ENCODE measurements at regions not wholly inside any gene's neighbourhood (a gene's known extent, or its start where the extent isn't known, plus 50 kb on each side); places are given as distances from the start of the nearest gene placed in this dataset.
A peak's percentile ranks its signal among the peaks of the same experiment; 100 is the strongest.
"Not testable (repeated sequence)": the region's sequence is repeated elsewhere in the genome, so short reads cannot be mapped to it uniquely, and the experiment has no call there.

DNA sequence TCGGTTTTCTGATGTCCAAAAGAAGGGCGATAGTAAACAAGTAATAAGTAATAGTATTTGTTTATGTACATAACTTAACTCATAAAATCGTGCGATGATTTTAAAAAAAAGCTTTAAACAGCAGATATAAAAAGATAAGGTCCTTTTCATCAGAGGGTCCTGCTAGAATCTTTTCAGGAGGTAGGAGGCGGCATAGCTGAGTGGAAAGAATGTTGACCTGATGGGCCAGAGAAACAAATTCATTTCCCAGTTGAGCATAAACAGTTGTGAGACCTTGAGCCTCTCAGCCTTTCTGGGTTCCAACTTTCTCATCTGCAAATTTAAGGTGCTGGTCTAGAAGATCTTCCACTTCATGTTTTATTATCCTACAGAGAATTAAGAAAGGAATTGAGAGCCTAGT is 173.5 kb downstream of the LACC1 start:
- H3K36me3 ChIP-seq (ENCODE audit: control insufficient read depth in 2 of 2, insufficient read depth in 1 of 2, low read length in 2 of 2) = no peaks in the 10 kb centered on the region
- 0 out of 2 replicates have a peak, but pooled peaks cover 3% of the 10 kb centered on the region for H3K4me1 ChIP-seq (ENCODE audit: control insufficient read depth, insufficient read depth, low read length)
- POLR2A ChIA-PET = no interaction called here
- H3K9me3 ChIP-seq (ENCODE audit: control insufficient read depth, insufficient read depth, low read depth, low read length) = no peaks in the 10 kb centered on the region
- no peak overlapping the region for H3K4me3 ChIP-seq (ENCODE audit: low read depth, low read length)
- H3K27ac ChIP-seq (ENCODE audit: extremely low read depth, low read depth, low read length) = no peak overlapping the region
- TF ChIP-seq TCF7L2 (IDR thresholded peaks at IDR 0.05; ENCODE audit: borderline replicate concordance, low read depth, low read length) (no peak), MEIS1 (CRISPR knock-in tag; IDR thresholded peaks at IDR 0.05; ENCODE audit: borderline replicate concordance) (no peak)
- CTCF ChIA-PET = interaction anchor here (0.5 kb wide), 1 partner anchor 355 kb away, joined by 4 read pairs; no protein-coding TSS in a partner anchor

DNA sequence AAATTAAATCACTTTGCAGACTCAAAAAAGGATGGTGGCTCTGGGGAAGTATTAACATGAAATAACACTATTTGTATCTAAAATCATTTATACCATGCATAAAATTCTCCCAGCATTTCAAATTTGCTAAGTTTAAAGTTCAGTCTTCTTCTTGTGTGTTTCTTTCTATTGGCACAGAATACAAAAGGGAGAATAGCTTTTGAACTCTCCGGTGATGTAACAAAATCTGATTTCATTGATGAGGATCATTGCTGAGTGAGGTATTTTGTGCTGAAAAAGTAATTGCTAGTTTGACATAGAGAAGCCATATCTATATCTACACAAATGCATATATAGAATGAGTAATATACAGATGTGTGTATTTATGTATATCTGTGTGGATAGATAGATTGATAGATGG is 174.8 kb downstream of the LACC1 start:
- no peak overlapping the region for H3K4me3 ChIP-seq (ENCODE audit: low read depth, low read length)
- CTCF ChIA-PET = interaction anchor here (0.7 kb wide), 1 partner anchor 190 kb away, joined by 3 read pairs; no protein-coding TSS in a partner anchor
- TF ChIP-seq ZNF341 (tag by site-specific recombination; IDR thresholded peaks at IDR 0.05; ENCODE audit: low read depth) (no peak), ZNF76 (tag by site-specific recombination; IDR thresholded peaks at IDR 0.05; ENCODE audit: borderline replicate concordance, low read depth) (no peak), MZF1 (tag by site-specific recombination; IDR thresholded peaks at IDR 0.05; ENCODE audit: borderline replicate concordance) (no peak), ZNF561 (tag by site-specific recombination; IDR thresholded peaks at IDR 0.05; ENCODE audit: borderline replicate concordance) (no peak)
- TF ChIP-seq, protein P1, sequence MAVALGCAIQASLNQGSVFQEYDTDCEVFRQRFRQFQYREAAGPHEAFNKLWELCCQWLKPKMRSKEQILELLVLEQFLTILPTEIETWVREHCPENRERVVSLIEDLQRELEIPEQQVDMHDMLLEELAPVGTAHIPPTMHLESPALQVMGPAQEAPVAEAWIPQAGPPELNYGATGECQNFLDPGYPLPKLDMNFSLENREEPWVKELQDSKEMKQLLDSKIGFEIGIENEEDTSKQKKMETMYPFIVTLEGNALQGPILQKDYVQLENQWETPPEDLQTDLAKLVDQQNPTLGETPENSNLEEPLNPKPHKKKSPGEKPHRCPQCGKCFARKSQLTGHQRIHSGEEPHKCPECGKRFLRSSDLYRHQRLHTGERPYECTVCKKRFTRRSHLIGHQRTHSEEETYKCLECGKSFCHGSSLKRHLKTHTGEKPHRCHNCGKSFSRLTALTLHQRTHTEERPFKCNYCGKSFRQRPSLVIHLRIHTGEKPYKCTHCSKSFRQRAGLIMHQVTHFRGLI (tag by site-specific recombination; IDR thresholded peaks at IDR 0.05) = no peak
- no peaks in the 10 kb centered on the region for H3K36me3 ChIP-seq (ENCODE audit: control insufficient read depth in 2 of 2, insufficient read depth in 1 of 2, low read length in 2 of 2)
- no peaks in the 10 kb centered on the region for H3K9me3 ChIP-seq (ENCODE audit: control insufficient read depth, insufficient read depth, low read depth, low read length)
- 0 out of 2 replicates have a peak, but pooled peaks cover 3% of the 10 kb centered on the region for H3K4me1 ChIP-seq (ENCODE audit: control insufficient read depth, insufficient read depth, low read length)
- no peak overlapping the region for H3K27ac ChIP-seq (ENCODE audit: extremely low read depth, low read depth, low read length)
- POLR2A ChIA-PET = no interaction called here

DNA sequence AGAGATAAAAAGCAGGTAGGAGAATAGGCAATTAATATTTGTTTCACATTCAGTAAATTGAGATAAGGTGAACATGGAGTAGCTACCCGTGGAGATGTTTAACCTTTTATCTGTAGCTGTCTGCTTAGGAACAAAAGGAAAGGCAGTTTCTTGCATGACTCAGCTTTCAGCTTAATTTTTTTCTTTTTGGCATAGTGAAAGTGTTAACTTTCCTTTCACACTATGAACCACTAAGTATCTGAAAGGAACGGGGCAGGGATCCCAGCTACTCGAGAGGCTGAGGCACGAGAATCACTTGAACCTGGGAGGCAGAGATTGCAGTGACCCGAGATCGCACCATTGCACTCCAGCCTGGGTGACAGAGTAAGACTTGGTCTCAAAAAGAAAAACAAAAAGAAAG is 176.0 kb downstream of the LACC1 start:
- H3K9me3 ChIP-seq (ENCODE audit: control insufficient read depth, insufficient read depth, low read depth, low read length); POLR2A ChIA-PET; H3K4me1 ChIP-seq (ENCODE audit: control insufficient read depth, insufficient read depth, low read length); H3K36me3 ChIP-seq (ENCODE audit: control insufficient read depth in 2 of 2, insufficient read depth in 1 of 2, low read length in 2 of 2); H3K4me3 ChIP-seq (ENCODE audit: low read depth, low read length); H3K27ac ChIP-seq (ENCODE audit: extremely low read depth, low read depth, low read length): not testable (repeated sequence)
- TF ChIP-seq PRDM1 (tag by site-specific recombination; IDR thresholded peaks at IDR 0.05) = peak; percentile 89
- CTCF ChIA-PET = interaction anchor here (0.9 kb wide), 1 partner anchor 11 kb away, joined by 4 read pairs; no protein-coding TSS in a partner anchor

DNA sequence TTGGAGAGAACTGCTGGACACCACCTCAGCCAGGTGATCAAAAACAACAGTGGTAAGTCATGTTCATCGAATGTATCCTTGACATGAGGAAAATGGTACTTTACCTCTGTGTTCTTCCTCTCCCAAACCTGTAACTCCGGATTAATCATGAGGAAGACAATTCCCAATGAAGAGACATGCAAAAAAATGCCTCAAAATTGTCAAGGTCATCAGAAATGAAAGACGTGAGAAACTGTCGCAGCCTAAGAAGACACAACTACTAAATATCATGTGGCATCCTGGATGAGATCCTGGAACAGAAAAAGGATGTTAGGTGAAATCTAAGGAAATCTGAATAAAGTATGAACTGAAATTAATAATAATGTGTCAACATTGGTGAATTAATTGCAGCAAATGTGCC is 178.4 kb downstream of the LACC1 start:
- TF ChIP-seq ZXDB (tag by site-specific recombination; IDR thresholded peaks at IDR 0.05) (no peak), ZNF501 (tag by site-specific recombination; IDR thresholded peaks at IDR 0.05) (no peak), ZNF629 (tag by site-specific recombination; IDR thresholded peaks at IDR 0.05) (no peak), ZNF701 (tag by site-specific recombination; IDR thresholded peaks at IDR 0.05) (no peak), ZNF202 (tag by site-specific recombination; IDR thresholded peaks at IDR 0.05; ENCODE audit: borderline replicate concordance) (no peak), ZNF530 (tag by site-specific recombination; IDR thresholded peaks at IDR 0.05; ENCODE audit: low read depth) (no peak), ZNF112 (tag by site-specific recombination; IDR thresholded peaks at IDR 0.05) (no peak), KLF8 (tag by site-specific recombination; IDR thresholded peaks at IDR 0.05) (no peak), SP2 (tag by site-specific recombination; IDR thresholded peaks at IDR 0.05) (no peak), ZNF791 (tag by site-specific recombination; IDR thresholded peaks at IDR 0.05) (no peak)
- TF ChIP-seq, protein P2, sequence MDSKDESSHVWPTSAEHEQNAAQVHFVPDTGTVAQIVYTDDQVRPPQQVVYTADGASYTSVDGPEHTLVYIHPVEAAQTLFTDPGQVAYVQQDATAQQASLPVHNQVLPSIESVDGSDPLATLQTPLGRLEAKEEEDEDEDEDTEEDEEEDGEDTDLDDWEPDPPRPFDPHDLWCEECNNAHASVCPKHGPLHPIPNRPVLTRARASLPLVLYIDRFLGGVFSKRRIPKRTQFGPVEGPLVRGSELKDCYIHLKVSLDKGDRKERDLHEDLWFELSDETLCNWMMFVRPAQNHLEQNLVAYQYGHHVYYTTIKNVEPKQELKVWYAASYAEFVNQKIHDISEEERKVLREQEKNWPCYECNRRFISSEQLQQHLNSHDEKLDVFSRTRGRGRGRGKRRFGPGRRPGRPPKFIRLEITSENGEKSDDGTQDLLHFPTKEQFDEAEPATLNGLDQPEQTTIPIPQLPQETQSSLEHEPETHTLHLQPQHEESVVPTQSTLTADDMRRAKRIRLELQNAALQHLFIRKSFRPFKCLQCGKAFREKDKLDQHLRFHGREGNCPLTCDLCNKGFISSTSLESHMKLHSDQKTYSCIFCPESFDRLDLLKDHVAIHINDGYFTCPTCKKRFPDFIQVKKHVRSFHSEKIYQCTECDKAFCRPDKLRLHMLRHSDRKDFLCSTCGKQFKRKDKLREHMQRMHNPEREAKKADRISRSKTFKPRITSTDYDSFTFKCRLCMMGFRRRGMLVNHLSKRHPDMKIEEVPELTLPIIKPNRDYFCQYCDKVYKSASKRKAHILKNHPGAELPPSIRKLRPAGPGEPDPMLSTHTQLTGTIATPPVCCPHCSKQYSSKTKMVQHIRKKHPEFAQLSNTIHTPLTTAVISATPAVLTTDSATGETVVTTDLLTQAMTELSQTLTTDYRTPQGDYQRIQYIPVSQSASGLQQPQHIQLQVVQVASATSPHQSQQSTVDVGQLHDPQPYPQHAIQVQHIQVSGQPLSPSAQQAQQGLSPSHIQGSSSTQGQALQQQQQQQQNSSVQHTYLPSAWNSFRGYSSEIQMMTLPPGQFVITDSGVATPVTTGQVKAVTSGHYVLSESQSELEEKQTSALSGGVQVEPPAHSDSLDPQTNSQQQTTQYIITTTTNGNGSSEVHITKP (tag by site-specific recombination; IDR thresholded peaks at IDR 0.05) = no peak
- TF ChIP-seq, protein P3, sequence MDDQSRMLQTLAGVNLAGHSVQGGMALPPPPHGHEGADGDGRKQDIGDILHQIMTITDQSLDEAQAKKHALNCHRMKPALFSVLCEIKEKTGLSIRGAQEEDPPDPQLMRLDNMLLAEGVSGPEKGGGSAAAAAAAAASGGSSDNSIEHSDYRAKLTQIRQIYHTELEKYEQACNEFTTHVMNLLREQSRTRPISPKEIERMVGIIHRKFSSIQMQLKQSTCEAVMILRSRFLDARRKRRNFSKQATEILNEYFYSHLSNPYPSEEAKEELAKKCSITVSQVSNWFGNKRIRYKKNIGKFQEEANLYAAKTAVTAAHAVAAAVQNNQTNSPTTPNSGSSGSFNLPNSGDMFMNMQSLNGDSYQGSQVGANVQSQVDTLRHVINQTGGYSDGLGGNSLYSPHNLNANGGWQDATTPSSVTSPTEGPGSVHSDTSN (CRISPR knock-in tag; IDR thresholded peaks at IDR 0.05) = no peak
- Histone ChIP-seq H3K9me3 (ENCODE audit: control insufficient read depth, insufficient read depth, low read depth, low read length) (no peaks in the 10 kb centered on the region), H3K4me1 (ENCODE audit: control insufficient read depth, insufficient read depth, low read length) (no peaks in the 10 kb centered on the region), H3K36me3 (ENCODE audit: control insufficient read depth in 2 of 2, insufficient read depth in 1 of 2, low read length in 2 of 2) (no peaks in the 10 kb centered on the region), H3K27ac (ENCODE audit: extremely low read depth, low read depth, low read length) (no peak overlapping the region), H3K4me3 (ENCODE audit: low read depth, low read length) (no peak overlapping the region)
- ChIA-PET CTCF (no interaction called here), POLR2A (no interaction called here)
